HG02973 (cell line): ENCODE measurements at regions not wholly inside any gene's neighbourhood (a gene's known extent, or its start where the extent isn't known, plus 50 kb on each side); places are given as distances from the start of the nearest gene placed in this dataset.
"Not testable (repeated sequence)": the region's sequence is repeated elsewhere in the genome, so short reads cannot be mapped to it uniquely, and the experiment has no call there.

ENCODE experiments used
- ATAC-seq: cut with Tn5 transposase; IDR thresholded peaks from one replicate; pipeline ENCODE4 v1.9.1; 2021; ENCODE audit warnings: moderate library complexity; ENCODE audit not compliant: unreplicated experiment

- no peak for ATAC-seq
Observed at GRCh38 chr15:22258009-22258397, 177.7 kb downstream of the OR4M2 start.

- ATAC-seq = no peak
Observed at GRCh38 chr15:22258398-22259150, 178.2 kb downstream of the OR4M2 start.

GRCh38 chr15:22259151-22259750 lies 178.9 kb downstream of the OR4M2 start:
- ATAC-seq = not testable (repeated sequence)

- ATAC-seq = no peak
Observed at GRCh38 chr15:22259881-22260421, 179.6 kb downstream of the OR4M2 start.

GRCh38 chr15:22262613-22263020 lies 182.3 kb downstream of the OR4M2 start:
- ATAC-seq = no peak

GRCh38 chr15:22263738-22264137 lies 183.4 kb downstream of the OR4M2 start:
- ATAC-seq = no peak

- ATAC-seq = not testable (repeated sequence)
Observed at GRCh38 chr15:22264272-22264671, 183.9 kb downstream of the OR4M2 start.

- ATAC-seq = no peak
Observed at GRCh38 chr15:22265056-22265945, 185.0 kb downstream of the OR4M2 start.

- ATAC-seq = no peak
Observed at GRCh38 chr15:22265970-22266369, 185.6 kb downstream of the OR4M2 start.

- no peak for ATAC-seq
Observed at GRCh38 chr15:22267761-22268160, 187.4 kb downstream of the OR4M2 start.

- ATAC-seq = not testable (repeated sequence)
Observed at GRCh38 chr15:22268201-22268600, 187.9 kb downstream of the OR4M2 start.

- ATAC-seq = not testable (repeated sequence)
Observed at GRCh38 chr15:22268654-22269053, 188.3 kb downstream of the OR4M2 start.

GRCh38 chr15:22272286-22273160 lies 186.2 kb upstream of the GOLGA6L22 start:
- ATAC-seq = not testable (repeated sequence)

GRCh38 chr15:22273185-22273584 lies 185.5 kb upstream of the GOLGA6L22 start:
- not testable (repeated sequence) for ATAC-seq

- not testable (repeated sequence) for ATAC-seq
Observed at GRCh38 chr15:22274376-22274775, 184.3 kb upstream of the GOLGA6L22 start.

- ATAC-seq = not testable (repeated sequence)
Observed at GRCh38 chr15:22280770-22281169, 177.9 kb upstream of the GOLGA6L22 start.

GRCh38 chr15:22282794-22283533 lies 175.7 kb upstream of the GOLGA6L22 start:
- peak; percentile 58 for ATAC-seq

- not testable (repeated sequence) for ATAC-seq
Observed at GRCh38 chr15:22284795-22285420, 173.8 kb upstream of the GOLGA6L22 start.

- ATAC-seq = not testable (repeated sequence)
Observed at GRCh38 chr15:22291054-22291453, 167.6 kb upstream of the GOLGA6L22 start.
